ENCODE measurements at regions not wholly inside any gene's neighbourhood (a gene's known extent, or its start where the extent isn't known, plus 50 kb on each side); places are given as distances from the start of the nearest gene placed in this dataset.
"Not testable (repeated sequence)": the region's sequence is repeated elsewhere in the genome, so short reads cannot be mapped to it uniquely, and the experiment has no call there.

DNA sequence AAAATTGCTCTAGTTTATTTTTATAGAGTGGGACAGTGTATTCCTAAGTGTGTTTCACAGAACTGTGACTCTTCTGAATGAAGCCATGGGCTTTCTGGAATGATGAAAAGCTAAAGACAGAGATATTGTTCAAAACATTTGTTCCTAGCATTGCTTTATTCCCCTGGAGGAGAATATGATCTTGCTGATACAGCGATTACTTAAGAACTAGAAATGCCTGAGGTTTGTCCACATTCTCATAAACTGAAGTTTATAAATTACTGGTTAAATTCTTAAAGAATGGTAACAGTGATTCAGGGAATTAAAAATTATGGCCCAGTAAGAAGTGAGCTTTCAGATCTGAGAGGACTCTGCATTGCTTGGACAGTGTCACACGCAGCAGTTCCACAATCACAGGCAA, 690.3 kb downstream of the FAM181B start:
- no peak for DNase-seq (ENCODE audit: extremely low spot score)
- TF ChIP-seq PKNOX1 (IDR thresholded peaks at IDR 0.05): no peak
- TF ChIP-seq ELF4 (IDR thresholded peaks at IDR 0.05): no peak
- TF ChIP-seq FOXA1 (IDR thresholded peaks at IDR 0.05): no peak
- no peak for TF ChIP-seq NFRKB (IDR thresholded peaks at IDR 0.05)
- ChIA-PET CTCF (no interaction called here), POLR2A (no interaction called here)

DNA sequence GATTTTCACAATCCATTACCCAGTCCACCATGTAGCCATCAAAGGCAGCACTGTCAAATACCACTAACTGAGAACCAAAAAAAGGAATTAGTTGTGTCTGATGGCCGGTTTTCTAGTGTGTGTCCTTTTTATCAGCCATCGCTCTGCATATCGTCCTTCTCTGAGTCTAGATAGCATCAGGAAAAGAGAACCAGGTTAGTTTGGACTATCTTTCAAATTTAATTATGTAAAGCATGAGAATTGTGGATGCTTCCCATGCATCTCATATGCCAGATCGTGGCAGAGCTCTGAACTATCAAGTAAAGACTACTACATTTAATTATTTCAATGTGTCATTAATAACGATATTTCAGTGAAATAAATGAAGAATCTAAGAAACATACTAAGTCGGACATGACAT, 691.9 kb downstream of the FAM181B start:
- POLR2A ChIA-PET: no interaction called here
- no peak for DNase-seq (ENCODE audit: extremely low spot score)
- TF ChIP-seq ARNT (IDR thresholded peaks at IDR 0.05): no peak
- CTCF ChIA-PET: no interaction called here

DNA sequence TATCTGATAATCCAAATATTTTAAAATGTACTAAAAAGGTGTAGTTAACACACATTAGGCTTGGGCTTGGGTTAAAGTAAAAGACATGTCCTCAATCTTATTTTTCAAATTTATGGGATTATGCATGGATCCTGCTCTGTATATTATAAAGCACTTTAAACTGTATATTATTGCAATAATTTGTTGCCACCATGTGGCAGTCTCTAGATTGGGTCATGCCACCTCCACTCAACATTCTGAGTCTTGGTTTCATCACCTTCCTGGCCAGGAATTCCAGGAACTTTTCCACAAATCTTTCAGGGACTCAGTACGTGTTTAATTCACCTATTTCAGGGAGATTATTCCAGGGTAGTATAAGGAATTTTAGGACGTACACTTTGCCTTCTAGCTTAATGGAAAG, 695.5 kb downstream of the FAM181B start:
- TF ChIP-seq FOXK2 (IDR thresholded peaks at IDR 0.05): no peak
- TF ChIP-seq BHLHE40 (IDR thresholded peaks at IDR 0.05; ENCODE audit: borderline replicate concordance): no peak
- TF ChIP-seq FOXM1 (IDR thresholded peaks at IDR 0.05; ENCODE audit: borderline replicate concordance): no peak
- no peak for TF ChIP-seq PKNOX1 (IDR thresholded peaks at IDR 0.05)
- TF ChIP-seq HDGF (IDR thresholded peaks at IDR 0.05; ENCODE audit: borderline replicate concordance): no peak
- TF ChIP-seq LEF1 (IDR thresholded peaks at IDR 0.05; ENCODE audit: borderline replicate concordance): no peak
- no peak for TF ChIP-seq ZNF384 (IDR thresholded peaks at IDR 0.05)
- TF ChIP-seq FOXA1 (IDR thresholded peaks at IDR 0.05): no peak
- TF ChIP-seq NFRKB (IDR thresholded peaks at IDR 0.05): no peak
- no peak for TF ChIP-seq TARDBP (IDR thresholded peaks at IDR 0.05)
- TF ChIP-seq ARNT (IDR thresholded peaks at IDR 0.05): no peak
- no peak for TF ChIP-seq CTBP1 (IDR thresholded peaks at IDR 0.05; ENCODE audit: borderline replicate concordance)
- CTCF ChIA-PET: no interaction called here
- POLR2A ChIA-PET: no interaction called here
- no peak for DNase-seq (ENCODE audit: extremely low spot score)

DNA sequence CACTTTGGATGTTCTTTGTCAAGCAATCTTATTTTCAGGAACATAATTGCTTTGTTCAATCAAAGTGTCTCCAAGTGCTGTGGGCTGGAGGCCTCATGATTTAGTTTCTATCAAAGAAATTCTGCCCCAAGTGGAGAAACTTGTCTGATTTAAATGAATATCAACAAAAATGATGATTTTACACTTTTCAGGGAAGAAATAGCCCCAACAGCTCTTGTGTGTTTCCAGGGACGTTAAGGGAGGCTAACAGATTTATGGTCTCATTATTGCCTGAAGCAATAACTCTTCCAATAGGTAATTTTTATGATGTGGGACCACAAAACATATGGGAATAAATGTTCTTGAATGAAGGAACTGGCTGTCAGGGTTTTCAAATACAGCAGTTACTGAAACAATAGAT, 699.1 kb downstream of the FAM181B start:
- ChIA-PET CTCF (no interaction called here), POLR2A (no interaction called here)
- no peak for TF ChIP-seq SUZ12 (IDR thresholded peaks at IDR 0.05)
- TF ChIP-seq ELF4 (IDR thresholded peaks at IDR 0.05): no peak
- no peak for TF ChIP-seq SP1 (IDR thresholded peaks at IDR 0.05)
- no peak for TF ChIP-seq TARDBP (IDR thresholded peaks at IDR 0.05)
- no peak for TF ChIP-seq L3MBTL2 (conservative IDR thresholded peaks at IDR 0.05)
- TF ChIP-seq FOXM1 (IDR thresholded peaks at IDR 0.05; ENCODE audit: borderline replicate concordance): no peak
- no peak for TF ChIP-seq LEF1 (IDR thresholded peaks at IDR 0.05; ENCODE audit: borderline replicate concordance)
- no peak for TF ChIP-seq BHLHE40 (IDR thresholded peaks at IDR 0.05; ENCODE audit: borderline replicate concordance)
- TF ChIP-seq PKNOX1 (IDR thresholded peaks at IDR 0.05): no peak
- no peak for TF ChIP-seq FOXK2 (IDR thresholded peaks at IDR 0.05)
- no peak for DNase-seq (ENCODE audit: extremely low spot score)

DNA sequence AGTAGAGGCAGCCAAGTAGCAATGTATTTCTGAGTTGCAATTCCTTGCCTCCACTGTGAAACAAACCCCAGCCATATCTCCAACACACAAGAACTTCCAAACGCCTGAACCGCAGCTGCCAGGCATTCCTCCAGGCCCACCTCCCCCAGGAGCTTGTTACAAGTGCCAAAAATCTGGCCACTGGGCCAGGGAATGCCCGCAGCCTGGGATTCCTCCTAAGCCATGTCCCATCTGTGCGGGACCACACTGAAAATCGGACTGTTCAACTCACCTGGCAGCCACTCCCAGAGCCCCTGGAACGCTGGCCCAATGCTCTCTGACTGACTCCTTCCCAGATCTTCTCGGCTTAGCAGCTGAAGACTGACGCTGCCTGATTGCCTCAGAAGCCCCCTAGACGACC, 706.3 kb downstream of the FAM181B start:
- POLR2A ChIA-PET; DNase-seq (ENCODE audit: extremely low spot score); CTCF ChIA-PET: not testable (repeated sequence)

- TF ChIP-seq ELF4 (IDR thresholded peaks at IDR 0.05): no peak
- TF ChIP-seq HDGF (IDR thresholded peaks at IDR 0.05; ENCODE audit: borderline replicate concordance): no peak
- no peak for TF ChIP-seq SP1 (IDR thresholded peaks at IDR 0.05)
- TF ChIP-seq LEF1 (IDR thresholded peaks at IDR 0.05; ENCODE audit: borderline replicate concordance): no peak
- no peak for TF ChIP-seq NFRKB (IDR thresholded peaks at IDR 0.05)
- TF ChIP-seq ZNF384 (IDR thresholded peaks at IDR 0.05): no peak
- TF ChIP-seq BHLHE40 (IDR thresholded peaks at IDR 0.05; ENCODE audit: borderline replicate concordance): no peak
- TF ChIP-seq L3MBTL2 (conservative IDR thresholded peaks at IDR 0.05): no peak
- TF ChIP-seq FOXM1 (IDR thresholded peaks at IDR 0.05; ENCODE audit: borderline replicate concordance): no peak
- no peak for TF ChIP-seq CTBP1 (IDR thresholded peaks at IDR 0.05; ENCODE audit: borderline replicate concordance)
- TF ChIP-seq SUZ12 (IDR thresholded peaks at IDR 0.05): no peak
- no peak for TF ChIP-seq PKNOX1 (IDR thresholded peaks at IDR 0.05)
- no peak for TF ChIP-seq ARNT (IDR thresholded peaks at IDR 0.05)
- TF ChIP-seq FOXK2 (IDR thresholded peaks at IDR 0.05): no peak
- no peak for DNase-seq (ENCODE audit: extremely low spot score)
- CTCF ChIA-PET: no interaction called here
These were observed 708.9 kb downstream of the FAM181B start for GRCh38 chr11:82024760-82025159.

GRCh38 chr11:82012276-82012675, 721.4 kb downstream of the FAM181B start:
- TF ChIP-seq CTBP1 (IDR thresholded peaks at IDR 0.05; ENCODE audit: borderline replicate concordance) (no peak), ZNF384 (IDR thresholded peaks at IDR 0.05) (no peak), FOXM1 (IDR thresholded peaks at IDR 0.05; ENCODE audit: borderline replicate concordance) (no peak), ELF4 (IDR thresholded peaks at IDR 0.05) (no peak), SP1 (IDR thresholded peaks at IDR 0.05) (no peak), NFRKB (IDR thresholded peaks at IDR 0.05) (no peak), HDGF (IDR thresholded peaks at IDR 0.05; ENCODE audit: borderline replicate concordance) (no peak), FOXA1 (IDR thresholded peaks at IDR 0.05) (no peak), BHLHE40 (IDR thresholded peaks at IDR 0.05; ENCODE audit: borderline replicate concordance) (no peak), L3MBTL2 (conservative IDR thresholded peaks at IDR 0.05) (no peak), LEF1 (IDR thresholded peaks at IDR 0.05; ENCODE audit: borderline replicate concordance) (no peak), ARNT (IDR thresholded peaks at IDR 0.05) (no peak), PKNOX1 (IDR thresholded peaks at IDR 0.05) (no peak), TARDBP (IDR thresholded peaks at IDR 0.05) (no peak)
- ChIA-PET POLR2A (no interaction called here), CTCF (interaction anchor here (0.8 kb wide), 1 partner anchor 49 kb away, joined by 3 read pairs; no protein-coding TSS in a partner anchor)
- no peak for DNase-seq (ENCODE audit: extremely low spot score)

More at GRCh38 chr11:82024760-82025159, 708.9 kb downstream of the FAM181B start:
- POLR2A ChIA-PET: no interaction called here
